Astrocyte (in vitro differentiated cells and primary cell): ENCODE measurements at regions not wholly inside any gene's neighbourhood (a gene's known extent, or its start where the extent isn't known, plus 50 kb on each side); places are given as distances from the start of the nearest gene placed in this dataset.
"Not testable (repeated sequence)": the region's sequence is repeated elsewhere in the genome, so short reads cannot be mapped to it uniquely, and the experiment has no call there.

ENCODE experiments used
- CTCF ChIP-seq: IDR thresholded peaks from 2 replicates; pipeline ENCODE4 v1.5.1; 2011; ENCODE audit warnings: low read depth, mild to moderate bottlenecking, inconsistent platforms, low read length, moderate library complexity; ENCODE audit not compliant: insufficient read depth
- EZH2 ChIP-seq: IDR thresholded peaks from 2 replicates; pipeline ENCODE4 v1.6.1; 2012; ENCODE audit warnings: mild to moderate bottlenecking, low read length, inconsistent platforms; ENCODE audit not compliant: insufficient read depth

DNA sequence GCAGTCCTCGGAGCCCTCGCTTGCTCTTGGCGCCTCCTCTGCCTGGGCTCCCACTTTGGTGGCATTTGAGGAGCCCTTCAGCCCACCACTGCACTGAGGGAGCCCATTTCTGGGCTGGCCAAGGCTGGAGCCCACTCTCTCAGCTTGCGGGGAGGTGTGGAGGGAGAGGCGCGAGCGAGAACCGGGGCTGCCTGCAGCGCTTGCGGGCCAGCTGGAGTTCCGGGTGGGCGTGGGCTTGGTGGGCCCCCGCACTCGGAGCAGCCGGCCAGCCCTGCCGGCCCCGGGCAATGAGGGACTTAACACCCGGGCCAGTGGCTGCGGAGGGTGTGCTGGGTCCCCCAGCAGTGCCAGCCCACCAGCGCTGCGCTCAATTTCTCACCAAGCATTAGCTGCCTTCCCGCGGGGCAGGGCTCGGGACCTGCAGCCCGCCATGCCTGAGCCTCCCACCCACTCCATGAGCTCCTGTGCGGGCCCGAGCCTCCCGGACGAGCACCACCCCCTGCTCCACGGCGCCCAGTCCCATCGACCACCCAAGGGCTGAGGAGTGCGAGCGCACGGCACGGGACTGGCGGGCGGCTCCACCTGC lies 81.4 kb upstream of the CDH9 start:
- not testable (repeated sequence) for TF ChIP-seq CTCF, EZH2
